HL-60 (cell line): ENCODE measurements at regions not wholly inside any gene's neighbourhood (a gene's known extent, or its start where the extent isn't known, plus 50 kb on each side); places are given as distances from the start of the nearest gene placed in this dataset.

Experiments
- GABPA ChIP-seq: IDR thresholded peaks from 2 replicates; pipeline ENCODE4 v1.6.1; 2012; ENCODE audit warnings: low read depth
- POLR2AphosphoS5 ChIP-seq: IDR thresholded peaks from 2 replicates; pipeline ENCODE4 v1.6.1; 2012; ENCODE audit warnings: low read depth
- TF ChIP-seq, protein P1 (sequence below): IDR thresholded peaks from one replicate; pipeline ENCODE4 v1.5.1; 2011; ENCODE audit warnings: low read length, control low read depth, inconsistent platforms; ENCODE audit not compliant: insufficient read depth
- TF ChIP-seq, protein P2 (sequence below): IDR thresholded peaks from 2 replicates; pipeline ENCODE4 v1.6.1; 2012; ENCODE audit warnings: low read depth; ENCODE audit not compliant: insufficient replicate concordance

DNA sequence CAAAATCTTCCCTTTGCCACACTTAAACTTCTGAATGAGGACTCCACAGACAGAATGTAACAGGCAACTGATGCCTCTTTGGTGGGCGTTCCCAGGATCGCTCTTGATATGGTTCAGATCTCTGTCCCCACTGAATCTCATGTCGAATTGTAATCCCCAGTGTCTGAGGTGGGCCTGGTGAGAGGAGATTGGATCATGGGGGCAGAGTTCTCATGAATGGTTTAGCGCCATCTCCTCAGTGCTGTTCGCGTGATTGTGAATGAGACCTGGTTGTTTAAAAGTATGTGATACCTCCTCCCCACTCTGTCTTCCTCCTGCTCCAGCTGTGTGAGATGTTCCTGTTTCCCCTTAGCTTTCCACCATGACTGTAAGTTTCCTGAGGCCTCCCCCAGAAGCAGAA is 111.1 kb upstream of the SLC66A3 start:
- TF ChIP-seq, protein P1, sequence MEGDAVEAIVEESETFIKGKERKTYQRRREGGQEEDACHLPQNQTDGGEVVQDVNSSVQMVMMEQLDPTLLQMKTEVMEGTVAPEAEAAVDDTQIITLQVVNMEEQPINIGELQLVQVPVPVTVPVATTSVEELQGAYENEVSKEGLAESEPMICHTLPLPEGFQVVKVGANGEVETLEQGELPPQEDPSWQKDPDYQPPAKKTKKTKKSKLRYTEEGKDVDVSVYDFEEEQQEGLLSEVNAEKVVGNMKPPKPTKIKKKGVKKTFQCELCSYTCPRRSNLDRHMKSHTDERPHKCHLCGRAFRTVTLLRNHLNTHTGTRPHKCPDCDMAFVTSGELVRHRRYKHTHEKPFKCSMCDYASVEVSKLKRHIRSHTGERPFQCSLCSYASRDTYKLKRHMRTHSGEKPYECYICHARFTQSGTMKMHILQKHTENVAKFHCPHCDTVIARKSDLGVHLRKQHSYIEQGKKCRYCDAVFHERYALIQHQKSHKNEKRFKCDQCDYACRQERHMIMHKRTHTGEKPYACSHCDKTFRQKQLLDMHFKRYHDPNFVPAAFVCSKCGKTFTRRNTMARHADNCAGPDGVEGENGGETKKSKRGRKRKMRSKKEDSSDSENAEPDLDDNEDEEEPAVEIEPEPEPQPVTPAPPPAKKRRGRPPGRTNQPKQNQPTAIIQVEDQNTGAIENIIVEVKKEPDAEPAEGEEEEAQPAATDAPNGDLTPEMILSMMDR = no peak
- TF ChIP-seq POLR2AphosphoS5 (no peak), GABPA (no peak)
- TF ChIP-seq, protein P2, sequence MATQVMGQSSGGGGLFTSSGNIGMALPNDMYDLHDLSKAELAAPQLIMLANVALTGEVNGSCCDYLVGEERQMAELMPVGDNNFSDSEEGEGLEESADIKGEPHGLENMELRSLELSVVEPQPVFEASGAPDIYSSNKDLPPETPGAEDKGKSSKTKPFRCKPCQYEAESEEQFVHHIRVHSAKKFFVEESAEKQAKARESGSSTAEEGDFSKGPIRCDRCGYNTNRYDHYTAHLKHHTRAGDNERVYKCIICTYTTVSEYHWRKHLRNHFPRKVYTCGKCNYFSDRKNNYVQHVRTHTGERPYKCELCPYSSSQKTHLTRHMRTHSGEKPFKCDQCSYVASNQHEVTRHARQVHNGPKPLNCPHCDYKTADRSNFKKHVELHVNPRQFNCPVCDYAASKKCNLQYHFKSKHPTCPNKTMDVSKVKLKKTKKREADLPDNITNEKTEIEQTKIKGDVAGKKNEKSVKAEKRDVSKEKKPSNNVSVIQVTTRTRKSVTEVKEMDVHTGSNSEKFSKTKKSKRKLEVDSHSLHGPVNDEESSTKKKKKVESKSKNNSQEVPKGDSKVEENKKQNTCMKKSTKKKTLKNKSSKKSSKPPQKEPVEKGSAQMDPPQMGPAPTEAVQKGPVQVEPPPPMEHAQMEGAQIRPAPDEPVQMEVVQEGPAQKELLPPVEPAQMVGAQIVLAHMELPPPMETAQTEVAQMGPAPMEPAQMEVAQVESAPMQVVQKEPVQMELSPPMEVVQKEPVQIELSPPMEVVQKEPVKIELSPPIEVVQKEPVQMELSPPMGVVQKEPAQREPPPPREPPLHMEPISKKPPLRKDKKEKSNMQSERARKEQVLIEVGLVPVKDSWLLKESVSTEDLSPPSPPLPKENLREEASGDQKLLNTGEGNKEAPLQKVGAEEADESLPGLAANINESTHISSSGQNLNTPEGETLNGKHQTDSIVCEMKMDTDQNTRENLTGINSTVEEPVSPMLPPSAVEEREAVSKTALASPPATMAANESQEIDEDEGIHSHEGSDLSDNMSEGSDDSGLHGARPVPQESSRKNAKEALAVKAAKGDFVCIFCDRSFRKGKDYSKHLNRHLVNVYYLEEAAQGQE = no peak
